HG02610 (cell line): ENCODE measurements at regions not wholly inside any gene's neighbourhood (a gene's known extent, or its start where the extent isn't known, plus 50 kb on each side); places are given as distances from the start of the nearest gene placed in this dataset.
"Not testable (repeated sequence)": the region's sequence is repeated elsewhere in the genome, so short reads cannot be mapped to it uniquely, and the experiment has no call there.

Experiments
- ATAC-seq: cut with Tn5 transposase; IDR thresholded peaks from one replicate; pipeline ENCODE4 v1.9.1; 2021; ENCODE audit warnings: mild to moderate bottlenecking, moderate library complexity; ENCODE audit not compliant: unreplicated experiment

DNA sequence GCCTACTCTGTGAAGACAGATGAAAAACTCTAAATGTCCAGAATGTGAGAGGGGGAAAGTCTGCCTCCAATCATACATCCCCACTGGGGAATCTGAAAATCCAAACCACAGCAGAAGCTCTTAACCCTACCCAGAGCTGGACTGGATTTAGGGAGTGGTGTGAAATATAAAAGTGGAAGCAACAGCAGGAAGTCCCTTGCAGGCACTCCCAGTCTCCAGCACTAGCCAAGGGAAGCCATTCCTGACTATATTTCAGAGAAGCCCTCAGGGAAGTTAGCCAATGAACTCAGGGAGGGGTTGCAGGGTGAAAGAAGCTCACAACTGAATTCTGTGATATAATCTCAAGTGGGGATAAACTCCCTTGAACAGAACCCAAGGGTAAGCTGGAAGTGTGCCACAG, 51.5 kb downstream of the CRPPA start:
- ATAC-seq: no peak

DNA sequence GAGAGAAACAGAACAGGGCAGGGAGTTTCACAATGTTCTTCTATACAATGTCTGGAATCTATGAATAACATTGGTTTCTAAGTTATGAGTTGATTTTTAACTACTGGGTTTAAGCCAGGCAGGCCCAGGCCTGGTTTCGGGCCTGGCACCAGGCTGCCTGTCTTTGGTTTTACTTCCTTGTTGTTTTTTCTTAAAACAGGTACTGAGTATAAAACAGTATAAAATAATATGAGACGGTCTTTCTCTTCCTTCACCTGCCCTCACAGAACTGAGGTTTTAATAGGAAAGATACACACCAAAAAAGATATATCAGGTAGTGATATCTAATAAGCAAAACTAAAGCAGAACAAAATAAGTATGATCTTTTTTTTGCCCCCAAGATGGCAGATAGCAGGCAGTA, 52.0 kb downstream of the CRPPA start:
- not testable (repeated sequence) for ATAC-seq

DNA sequence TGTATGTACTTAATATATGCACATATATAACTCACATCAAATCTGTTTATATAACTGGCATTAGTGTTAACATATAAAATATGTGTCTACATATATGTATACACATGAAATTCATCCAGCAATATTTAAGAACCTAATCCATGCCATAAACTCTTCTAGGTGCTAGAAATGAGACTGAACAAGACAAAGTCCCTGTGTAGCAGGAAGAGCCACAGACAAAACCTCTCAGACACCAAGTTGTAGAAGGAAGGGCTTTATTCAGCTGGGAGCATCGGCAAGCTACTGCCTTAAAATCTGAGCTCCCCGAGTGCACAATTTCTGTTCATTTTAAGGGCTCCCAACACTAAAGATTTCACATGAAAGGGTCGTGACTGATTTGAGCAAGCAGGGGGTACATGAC, 52.5 kb downstream of the CRPPA start:
- ATAC-seq: no peak

DNA sequence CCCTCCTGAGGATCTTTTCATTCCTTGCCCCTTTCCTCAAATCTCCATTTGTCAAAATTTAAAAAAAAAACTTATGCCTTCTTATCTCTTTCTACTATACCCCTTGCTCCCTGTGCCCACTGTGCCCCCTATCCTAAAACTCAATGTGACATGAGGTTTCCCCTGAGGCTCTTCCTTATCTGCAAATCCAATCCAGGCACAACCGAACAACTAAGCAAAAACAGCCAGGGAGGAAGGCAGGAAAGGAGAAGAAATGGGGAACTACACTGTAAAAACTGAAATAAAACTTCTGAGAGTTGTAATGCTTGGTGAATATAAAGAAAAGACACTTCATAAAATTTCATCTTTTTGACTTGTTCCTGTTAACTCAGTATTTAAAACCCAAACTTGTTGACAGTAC, 54.2 kb downstream of the CRPPA start:
- no peak for ATAC-seq

DNA sequence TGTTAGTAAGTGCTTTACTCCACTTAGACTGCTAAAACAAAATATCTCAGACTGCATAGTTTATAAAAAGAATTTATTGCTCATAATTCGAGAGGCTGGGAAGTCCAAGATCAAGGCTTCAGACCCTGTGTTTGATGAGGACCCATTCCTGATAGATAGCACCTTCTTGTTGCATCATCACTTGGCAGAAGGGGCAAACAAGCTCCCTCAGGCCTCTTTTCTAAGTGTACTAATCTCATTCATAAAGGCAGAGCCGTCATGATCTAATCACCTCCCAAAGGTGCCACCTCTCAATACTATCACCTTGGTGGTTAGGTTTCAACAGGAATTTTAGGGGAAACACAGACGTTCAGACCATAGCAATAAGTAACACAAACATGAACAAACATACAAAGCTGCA, 55.4 kb downstream of the CRPPA start:
- no peak for ATAC-seq

DNA sequence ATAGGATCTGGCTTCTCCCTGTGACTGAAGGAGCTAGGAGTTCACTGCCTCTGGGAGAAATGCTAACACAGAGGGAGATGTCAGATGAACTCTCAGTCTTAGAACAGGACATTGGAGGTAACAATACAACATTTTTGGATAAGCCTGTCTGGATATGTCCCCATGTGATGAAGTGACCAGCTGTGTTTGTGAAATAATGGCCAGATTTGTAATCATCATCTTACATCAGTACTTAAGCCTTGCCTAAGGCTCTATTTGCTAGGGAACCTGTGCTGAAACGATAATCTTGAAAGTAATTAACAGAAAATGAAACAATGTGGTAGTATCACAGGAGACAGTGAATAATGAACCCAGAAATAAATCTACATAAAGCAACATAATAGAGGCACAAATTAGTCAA, 56.2 kb downstream of the CRPPA start:
- ATAC-seq: no peak

DNA sequence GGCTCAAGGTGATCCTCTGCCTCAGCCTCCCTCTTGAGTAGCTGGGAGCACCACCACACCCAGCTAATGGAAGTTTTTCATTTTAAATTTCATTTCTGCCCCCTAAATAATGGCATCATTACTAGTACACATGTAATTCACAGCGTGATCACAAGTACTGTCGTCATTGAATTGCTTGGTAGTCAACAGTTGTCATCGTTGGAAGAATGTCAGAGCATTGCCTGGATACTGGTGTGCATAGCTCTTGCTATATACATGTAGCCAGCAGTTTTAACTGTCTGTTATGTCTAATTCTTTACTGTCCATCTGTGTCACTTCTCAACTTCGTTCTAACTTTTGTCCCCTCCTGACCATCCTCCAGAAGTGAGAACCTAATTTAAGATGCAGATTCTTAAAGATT, 62.1 kb downstream of the CRPPA start:
- no peak for ATAC-seq

DNA sequence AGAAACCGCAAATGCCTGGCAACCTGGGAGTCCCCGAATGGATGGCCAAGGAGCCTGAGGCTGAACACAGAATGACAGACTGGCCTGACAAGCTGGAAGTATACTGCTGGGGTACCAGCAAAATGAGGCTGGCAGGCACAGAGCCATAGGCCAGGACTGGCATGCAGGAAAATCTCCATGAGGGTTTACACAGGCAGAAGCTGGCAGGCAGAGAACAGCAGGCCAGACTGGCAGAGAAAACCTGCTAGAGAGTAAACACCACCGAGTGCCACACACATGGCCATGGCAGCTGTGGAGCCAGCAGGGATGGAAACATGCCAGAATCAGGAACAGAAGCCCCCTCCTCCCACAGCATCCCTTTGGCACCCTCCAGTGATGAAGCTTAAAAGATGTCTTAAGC, 63.4 kb downstream of the CRPPA start:
- no peak for ATAC-seq

DNA sequence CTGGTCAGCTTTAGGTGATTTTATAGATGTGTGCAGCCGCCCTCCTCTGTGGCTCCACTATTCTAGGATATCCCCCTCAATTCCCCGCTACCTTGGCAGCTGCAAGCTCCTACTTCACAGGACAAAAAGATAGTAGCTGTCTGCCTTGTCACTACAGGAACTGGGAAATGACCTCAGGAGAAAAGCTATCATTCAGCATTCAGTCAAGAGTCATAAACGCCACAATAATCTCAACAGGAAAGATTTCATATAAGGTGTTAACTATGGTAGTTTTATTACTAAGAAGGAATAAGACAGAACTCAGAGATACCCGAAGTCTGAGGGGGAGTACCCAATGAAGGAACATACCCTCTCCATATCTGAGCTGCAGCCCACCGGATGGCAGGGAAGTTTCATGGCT, 63.9 kb downstream of the CRPPA start:
- no peak for ATAC-seq

DNA sequence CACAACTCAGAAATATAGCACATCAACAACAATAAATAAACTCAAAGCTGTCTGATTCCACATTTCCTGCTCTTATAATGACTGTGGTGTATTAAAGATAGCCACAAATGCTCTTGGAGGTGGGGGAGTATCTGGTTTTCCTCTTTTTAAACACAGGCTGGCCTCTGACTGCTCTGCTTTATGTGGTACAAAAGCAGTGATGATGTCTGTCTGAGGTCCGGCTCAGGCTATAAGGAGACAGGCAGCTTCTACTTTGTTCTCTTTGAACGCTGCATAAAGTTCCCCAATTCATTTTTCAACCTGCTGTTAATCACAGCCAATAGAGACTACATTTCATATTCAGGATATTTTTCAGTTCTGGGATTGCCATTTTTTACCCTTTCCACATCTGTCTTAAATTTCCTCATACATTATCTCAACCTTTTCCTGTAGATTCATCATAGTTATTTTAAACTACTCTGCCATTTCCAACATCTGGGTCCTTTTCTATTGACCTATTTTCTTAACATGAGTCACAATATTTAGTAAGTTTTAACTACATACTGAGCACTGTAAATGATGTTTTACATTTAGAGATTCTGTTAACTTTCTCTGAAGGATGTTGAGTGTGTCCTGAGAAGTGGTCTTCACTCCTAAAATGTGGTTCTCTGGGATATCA, 64.9 kb downstream of the CRPPA start:
- no peak for ATAC-seq

DNA sequence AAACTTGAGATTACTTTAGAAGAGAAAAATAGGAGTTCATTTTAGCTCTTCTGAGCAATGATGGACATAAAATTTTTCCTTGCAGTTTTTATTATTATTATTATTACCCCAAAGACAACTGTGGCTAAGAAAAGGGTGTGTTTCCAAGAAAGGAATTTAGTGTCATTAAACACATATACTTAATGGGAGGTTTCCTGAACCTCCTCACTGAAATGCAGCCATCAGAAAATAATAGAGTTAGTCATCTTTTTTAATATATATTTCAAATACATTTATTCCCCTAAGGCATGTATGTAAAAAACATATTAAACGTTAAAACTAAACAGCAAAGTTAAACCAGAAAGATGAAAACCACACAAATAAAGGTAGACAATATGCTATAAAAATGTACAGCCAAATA, 66.8 kb downstream of the CRPPA start:
- no peak for ATAC-seq

DNA sequence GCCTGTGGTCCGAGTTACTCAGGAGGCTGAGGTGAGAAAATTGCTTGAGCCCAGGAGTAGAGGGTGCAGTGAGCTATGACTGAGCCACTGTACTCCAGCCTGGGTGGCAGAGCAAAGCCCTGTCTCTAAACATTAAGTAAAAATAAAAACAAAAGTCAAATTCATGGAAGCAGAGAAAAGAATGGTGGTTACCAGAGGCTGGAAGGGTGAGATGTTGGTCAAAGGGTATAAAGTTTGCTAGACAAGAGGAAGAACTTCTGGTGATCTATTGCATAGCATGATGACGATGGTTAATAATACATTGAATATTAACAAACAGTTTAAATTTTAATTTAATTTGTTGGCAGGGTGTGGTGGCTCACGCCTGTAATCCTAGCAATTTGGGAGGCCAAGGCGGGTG, 68.1 kb downstream of the CRPPA start:
- ATAC-seq: no peak

DNA sequence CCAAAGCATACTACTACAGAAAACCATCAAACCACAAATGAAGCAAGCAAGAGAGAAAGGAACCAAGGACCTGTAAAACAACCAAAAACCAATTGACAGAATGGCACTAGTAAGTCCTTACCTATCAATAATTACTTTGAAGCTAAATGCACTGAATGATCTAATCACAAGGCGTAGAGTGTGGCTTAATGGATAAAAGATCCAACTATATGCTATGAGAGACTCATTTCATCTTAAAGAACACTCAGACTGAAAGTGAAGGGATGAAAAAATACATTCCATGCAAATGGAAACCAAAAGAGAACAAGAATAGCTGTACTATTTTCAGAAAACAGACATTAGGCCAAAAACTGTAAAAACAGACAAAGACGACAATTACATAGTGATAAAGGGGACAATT, 70.7 kb downstream of the CRPPA start:
- ATAC-seq: peak; percentile 64

DNA sequence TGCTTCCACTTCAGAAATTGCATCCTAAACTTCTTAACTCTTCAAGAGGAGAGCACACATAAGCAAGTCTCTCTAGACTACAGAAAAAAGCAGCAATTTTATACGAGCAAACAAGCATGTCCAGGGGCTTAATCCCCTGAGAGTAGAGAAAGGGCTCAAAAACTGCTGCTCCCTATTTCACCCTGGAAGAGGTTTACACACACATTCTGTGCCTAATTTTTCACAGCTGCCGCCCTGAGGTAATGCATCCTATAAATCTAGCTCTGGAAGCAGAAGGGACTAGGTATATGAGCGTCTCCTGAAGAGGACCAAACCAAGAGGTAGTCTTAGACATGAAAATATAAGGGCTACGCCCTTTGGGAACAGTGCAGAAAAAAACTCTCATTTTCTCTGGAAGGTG, 73.1 kb downstream of the CRPPA start:
- no peak for ATAC-seq

DNA sequence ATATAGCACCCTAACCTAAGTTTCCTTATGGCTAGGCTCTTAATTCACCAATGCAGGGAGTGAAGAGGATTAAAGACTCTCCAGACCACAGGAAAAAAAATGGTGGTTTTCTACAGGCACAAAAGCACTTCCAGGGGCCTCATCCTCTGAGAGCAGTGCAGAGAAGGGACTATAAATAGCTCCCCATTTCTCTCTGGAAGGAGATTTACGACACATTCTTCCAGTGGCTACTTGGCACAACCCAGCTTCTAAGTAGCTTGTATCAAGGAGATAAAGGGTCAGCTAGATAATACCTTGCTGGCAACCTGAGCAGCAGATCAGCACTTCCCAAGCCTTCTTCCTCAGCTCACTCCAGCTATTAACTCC, 73.5 kb downstream of the CRPPA start:
- ATAC-seq: no peak

DNA sequence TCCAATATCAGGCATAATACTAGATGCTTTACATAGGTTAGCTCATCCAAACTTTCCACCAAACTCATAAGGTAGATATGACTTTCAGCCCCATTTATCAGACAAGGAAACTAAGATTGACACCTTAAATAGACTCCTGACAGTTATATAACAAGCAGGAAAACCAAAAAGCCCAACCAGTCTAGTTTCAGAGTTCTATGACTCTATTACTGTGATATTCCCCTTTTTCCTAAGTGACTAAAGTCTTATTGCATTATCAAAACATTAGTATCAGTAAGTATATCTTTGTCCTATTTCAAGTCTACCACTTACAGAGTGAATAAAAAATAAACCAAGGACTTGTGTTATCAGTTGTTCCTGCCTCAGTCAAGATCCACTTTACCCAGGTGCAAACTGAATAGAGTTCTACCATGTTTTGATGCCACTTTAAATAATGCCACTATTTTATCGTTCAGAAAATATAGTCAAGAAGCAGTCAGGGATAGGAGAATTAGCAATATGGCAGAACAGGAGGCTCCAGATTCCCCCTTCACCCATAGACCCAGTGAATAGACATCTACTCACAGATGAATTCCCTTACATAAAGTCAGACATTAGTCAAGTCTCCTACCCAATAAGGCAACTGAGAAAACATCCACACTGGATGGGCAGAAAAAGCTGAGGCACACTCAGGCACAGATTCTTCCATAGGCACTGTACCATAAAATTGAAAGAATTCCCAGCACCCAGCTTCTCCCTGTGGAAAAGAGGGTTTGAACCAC, 74.1 kb downstream of the CRPPA start:
- ATAC-seq: no peak

DNA sequence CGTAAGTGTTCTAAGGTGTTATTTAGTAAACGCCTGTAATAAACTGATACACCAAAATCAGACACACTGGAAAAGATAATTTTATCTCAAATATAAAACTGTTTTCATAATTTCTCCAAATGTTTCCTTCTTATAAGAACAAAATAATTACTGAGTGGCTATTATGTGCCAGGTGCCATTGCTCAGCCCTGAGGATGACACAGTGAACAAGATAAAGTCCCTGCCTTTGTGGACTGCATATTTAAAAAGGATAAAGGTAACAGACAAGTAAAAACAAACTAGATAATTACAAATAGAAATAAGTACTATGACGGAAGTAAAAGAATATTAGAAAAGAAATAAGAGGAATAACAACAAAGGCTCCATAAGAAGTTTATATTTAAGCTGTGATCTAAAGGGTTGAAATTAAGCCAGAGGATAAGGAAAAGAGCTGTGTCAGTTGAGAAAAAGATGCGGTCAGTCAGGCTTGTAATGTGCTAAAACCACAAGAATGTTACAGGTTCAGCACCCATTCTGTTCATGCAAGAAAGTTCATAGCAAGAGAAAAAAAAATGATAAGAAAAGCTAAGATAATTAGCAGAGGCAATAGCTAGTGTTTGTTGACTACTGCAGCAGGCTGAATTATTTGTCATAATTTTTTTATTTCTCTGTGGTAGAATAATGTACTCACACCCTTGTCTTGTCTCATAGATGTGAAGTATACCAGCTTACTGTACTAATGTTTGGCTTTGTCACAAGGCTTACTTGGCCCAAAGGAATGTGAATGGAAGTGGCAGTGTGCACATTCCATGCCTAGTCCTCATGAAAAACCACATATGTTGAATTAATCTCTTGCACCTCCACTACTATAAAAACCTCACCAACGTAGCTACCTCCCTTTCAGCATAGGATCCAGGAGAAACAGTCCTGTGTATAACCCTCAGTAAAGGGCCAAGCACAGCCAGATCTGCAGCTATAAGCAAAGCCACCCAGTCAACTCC, 75.1 kb downstream of the CRPPA start:
- ATAC-seq: no peak

DNA sequence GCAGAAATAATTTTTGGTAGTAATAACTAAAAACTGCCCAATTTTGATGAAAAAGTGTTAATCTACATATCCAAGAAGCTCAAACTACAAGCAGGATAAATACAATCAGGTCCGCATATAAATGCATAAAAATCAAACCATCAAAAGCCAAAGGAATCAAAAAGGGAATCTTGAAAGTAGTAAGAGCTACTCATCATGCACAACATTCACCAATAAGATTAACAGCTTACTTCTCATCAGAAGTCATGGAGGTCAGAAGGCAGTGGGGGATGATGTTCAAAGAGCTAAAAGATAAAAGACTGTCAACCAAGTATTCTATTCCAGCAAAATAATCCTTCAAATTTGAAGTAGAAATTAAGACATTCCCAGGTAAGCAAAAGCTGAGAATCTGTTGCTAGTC, 76.4 kb downstream of the CRPPA start:
- no peak for ATAC-seq

DNA sequence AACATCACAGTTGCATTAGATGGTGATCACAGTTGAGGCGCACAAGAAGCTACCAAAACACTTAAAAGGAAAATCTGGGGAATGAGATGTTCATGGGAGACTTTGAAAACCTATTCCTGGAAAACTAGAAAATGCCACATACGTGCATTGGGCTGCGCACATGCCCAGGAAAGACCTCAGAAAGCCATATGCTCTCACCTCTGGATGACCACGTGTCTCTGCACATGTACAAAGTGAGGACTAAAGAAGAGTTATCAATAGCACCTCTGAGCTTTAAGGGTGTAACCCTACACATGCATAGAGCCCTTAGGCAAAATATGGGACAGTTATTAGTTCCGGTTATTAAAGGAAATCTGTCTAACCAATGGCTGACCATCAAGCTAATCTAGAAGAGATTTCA, 77.7 kb downstream of the CRPPA start:
- ATAC-seq: no peak

DNA sequence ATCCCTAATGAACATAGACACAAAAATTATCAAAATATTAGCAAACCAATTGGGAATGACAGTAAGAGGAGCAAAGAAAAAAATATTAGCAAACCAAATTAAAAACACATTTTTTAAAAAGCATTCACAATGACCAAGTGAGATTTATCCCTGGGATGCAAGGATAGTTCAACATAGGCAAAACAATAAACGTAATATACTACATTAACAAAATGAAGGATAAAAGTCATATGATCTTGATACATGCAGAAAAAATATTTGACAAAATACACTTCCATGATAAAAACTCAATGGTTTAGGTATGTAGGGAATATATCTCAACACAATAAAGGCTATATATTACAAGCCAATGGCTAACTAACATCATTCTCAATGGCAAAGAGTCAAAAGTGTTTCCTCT, 83.3 kb downstream of the CRPPA start:
- no peak for ATAC-seq

DNA sequence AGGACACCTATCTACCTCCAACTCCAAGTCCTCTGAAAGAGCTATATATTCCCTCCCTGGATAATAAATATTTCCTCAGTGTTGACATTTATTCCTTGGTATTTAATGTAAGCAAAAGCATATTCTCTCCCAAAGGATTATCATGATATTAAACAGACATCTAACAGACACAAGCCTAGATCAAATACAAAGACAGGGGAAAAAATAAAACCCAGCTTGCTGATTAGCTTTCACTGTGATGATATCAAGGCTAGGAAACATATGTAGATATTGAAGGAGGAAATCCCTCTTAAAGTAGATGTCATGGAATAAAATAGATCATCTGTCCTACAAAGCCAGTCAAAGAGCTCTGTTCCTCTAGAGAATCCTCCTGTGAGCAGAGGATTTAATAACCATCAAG, 95.2 kb downstream of the CRPPA start:
- ATAC-seq: no peak

DNA sequence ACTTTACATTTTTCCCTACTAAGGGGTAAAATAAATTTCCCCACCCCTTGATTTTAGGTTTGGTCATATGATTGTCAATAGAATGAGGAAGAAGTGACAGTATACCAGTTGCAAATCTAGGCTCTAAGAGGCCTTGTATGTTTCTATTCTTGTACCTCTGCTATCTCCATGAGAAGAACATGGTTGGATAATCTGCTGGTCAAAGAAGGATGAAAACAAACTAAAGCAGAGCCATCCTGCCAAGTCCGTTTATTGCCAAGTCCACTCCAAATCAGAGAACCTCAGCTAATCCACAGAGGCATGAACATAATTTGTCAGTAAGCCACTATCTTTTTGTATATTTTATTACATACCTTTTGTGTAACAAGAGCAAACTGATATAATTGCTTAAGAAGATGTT, 98.0 kb downstream of the CRPPA start:
- no peak for ATAC-seq
